ENCODE measurements at regions not wholly inside any gene's neighbourhood (a gene's known extent, or its start where the extent isn't known, plus 50 kb on each side); places are given as distances from the start of the nearest gene placed in this dataset.

GRCh38 chr1:72524021-72524420, 241.7 kb upstream of the NEGR1 start:
- no peaks in the 10 kb centered on the region for H3K4me1 ChIP-seq (ENCODE audit: control extremely low read depth in 1 of 4, control insufficient read depth in 4 of 4, insufficient read depth in 4 of 4, low read length in 3 of 4)

GRCh38 chr1:72521659-72522058, 239.3 kb upstream of the NEGR1 start:
- Histone ChIP-seq H3K27ac (ENCODE audit: insufficient read depth in 1 of 2, low read depth in 1 of 2, low read length in 2 of 2, poor library complexity in 1 of 2, severe bottlenecking in 2 of 2) (no peak overlapping the region), H3K4me3 (ENCODE audit: control insufficient read depth in 1 of 7, extremely low read depth in 1 of 7, insufficient read depth in 4 of 7, low read depth in 2 of 7, low read length in 6 of 7) (no peak overlapping the region), H3K27me3 (replicated peaks in 2 of 5; ENCODE audit: control insufficient read depth in 4 of 5, insufficient read depth in 5 of 5, low read length in 4 of 5) (no peaks in the 10 kb centered on the region), H3K9me3 (ENCODE audit: control extremely low read depth in 1 of 5, control insufficient read depth in 4 of 5, insufficient read depth in 2 of 5, low read depth in 1 of 5, low read length in 4 of 5) (no peaks in the 10 kb centered on the region), H3K4me1 (ENCODE audit: control extremely low read depth in 1 of 4, control insufficient read depth in 4 of 4, insufficient read depth in 4 of 4, low read length in 3 of 4) (no peaks in the 10 kb centered on the region), H3K36me3 (ENCODE audit: control insufficient read depth in 4 of 4, insufficient read depth in 4 of 4, low read length in 3 of 4) (no peaks in the 10 kb centered on the region)
- no CpG with 5 or more reads among the region's 2 CpGs for WGBS (ENCODE audit: insufficient coverage)
- CTCF ChIA-PET, result interaction anchor here (0.8 kb wide), 1 partner anchor 589 kb away, joined by 3 read pairs; no protein-coding TSS in a partner anchor
- POLR2A ChIA-PET, result interaction anchor here (1.1 kb wide), 1 partner anchor 46 kb away, joined by 3 read pairs; no protein-coding TSS in a partner anchor
- no peak for DNase-seq

More at GRCh38 chr1:72524021-72524420, 241.7 kb upstream of the NEGR1 start:
- ChIA-PET POLR2A (no interaction called here), CTCF (no interaction called here)
- Histone ChIP-seq H3K27me3 (replicated peaks in 2 of 5; ENCODE audit: control insufficient read depth in 4 of 5, insufficient read depth in 5 of 5, low read length in 4 of 5) (no peaks in the 10 kb centered on the region), H3K36me3 (ENCODE audit: control insufficient read depth in 4 of 4, insufficient read depth in 4 of 4, low read length in 3 of 4) (no peaks in the 10 kb centered on the region), H3K9me3 (ENCODE audit: control extremely low read depth in 1 of 5, control insufficient read depth in 4 of 5, insufficient read depth in 2 of 5, low read depth in 1 of 5, low read length in 4 of 5) (no peaks in the 10 kb centered on the region), H3K27ac (ENCODE audit: insufficient read depth in 1 of 2, low read depth in 1 of 2, low read length in 2 of 2, poor library complexity in 1 of 2, severe bottlenecking in 2 of 2) (no peak overlapping the region), H3K4me3 (ENCODE audit: control insufficient read depth in 1 of 7, extremely low read depth in 1 of 7, insufficient read depth in 4 of 7, low read depth in 2 of 7, low read length in 6 of 7) (no peak overlapping the region)
- no peak for DNase-seq

- Histone ChIP-seq H3K36me3 (ENCODE audit: control insufficient read depth in 4 of 4, insufficient read depth in 4 of 4, low read length in 3 of 4) (no peaks in the 10 kb centered on the region), H3K4me1 (ENCODE audit: control extremely low read depth in 1 of 4, control insufficient read depth in 4 of 4, insufficient read depth in 4 of 4, low read length in 3 of 4) (no peaks in the 10 kb centered on the region), H3K27ac (ENCODE audit: insufficient read depth in 1 of 2, low read depth in 1 of 2, low read length in 2 of 2, poor library complexity in 1 of 2, severe bottlenecking in 2 of 2) (no peak overlapping the region), H3K9me3 (ENCODE audit: control extremely low read depth in 1 of 5, control insufficient read depth in 4 of 5, insufficient read depth in 2 of 5, low read depth in 1 of 5, low read length in 4 of 5) (no peaks in the 10 kb centered on the region), H3K27me3 (replicated peaks in 2 of 5; ENCODE audit: control insufficient read depth in 4 of 5, insufficient read depth in 5 of 5, low read length in 4 of 5) (no peaks in the 10 kb centered on the region), H3K4me3 (ENCODE audit: control insufficient read depth in 1 of 7, extremely low read depth in 1 of 7, insufficient read depth in 4 of 7, low read depth in 2 of 7, low read length in 6 of 7) (no peak overlapping the region)
- POLR2A ChIA-PET, result no interaction called here
- DNase-seq, result no peak
- WGBS (ENCODE audit: insufficient coverage), result 72% methylated on average over 2 of the region's 2 CpGs
- CTCF ChIA-PET, result no interaction called here
Observed at GRCh38 chr1:72516826-72517225, 234.5 kb upstream of the NEGR1 start.

- no peaks in the 10 kb centered on the region for H3K36me3 ChIP-seq (ENCODE audit: control insufficient read depth in 4 of 4, insufficient read depth in 4 of 4, low read length in 3 of 4)
- H3K9me3 ChIP-seq (ENCODE audit: control extremely low read depth in 1 of 5, control insufficient read depth in 4 of 5, insufficient read depth in 2 of 5, low read depth in 1 of 5, low read length in 4 of 5), result no peaks in the 10 kb centered on the region
- ChIA-PET CTCF (no interaction called here), POLR2A (no interaction called here)
- DNase-seq, result no peak
- no peak overlapping the region for H3K4me3 ChIP-seq (ENCODE audit: control insufficient read depth in 1 of 7, extremely low read depth in 1 of 7, insufficient read depth in 4 of 7, low read depth in 2 of 7, low read length in 6 of 7)
- no peaks in the 10 kb centered on the region for H3K4me1 ChIP-seq (ENCODE audit: control extremely low read depth in 1 of 4, control insufficient read depth in 4 of 4, insufficient read depth in 4 of 4, low read length in 3 of 4)
- 100% methylated on average over 4 of the region's 4 CpGs for WGBS (ENCODE audit: insufficient coverage)
- no peak overlapping the region for H3K27ac ChIP-seq (ENCODE audit: insufficient read depth in 1 of 2, low read depth in 1 of 2, low read length in 2 of 2, poor library complexity in 1 of 2, severe bottlenecking in 2 of 2)
- no peaks in the 10 kb centered on the region for H3K27me3 ChIP-seq (replicated peaks in 2 of 5; ENCODE audit: control insufficient read depth in 4 of 5, insufficient read depth in 5 of 5, low read length in 4 of 5)
Observed at GRCh38 chr1:72516264-72516663, 233.9 kb upstream of the NEGR1 start.

GRCh38 chr1:72498371-72498770, 216.0 kb upstream of the NEGR1 start:
- Histone ChIP-seq H3K4me3 (ENCODE audit: control insufficient read depth in 1 of 7, extremely low read depth in 1 of 7, insufficient read depth in 4 of 7, low read depth in 2 of 7, low read length in 6 of 7) (no peak overlapping the region), H3K9me3 (ENCODE audit: control extremely low read depth in 1 of 5, control insufficient read depth in 4 of 5, insufficient read depth in 2 of 5, low read depth in 1 of 5, low read length in 4 of 5) (no peaks in the 10 kb centered on the region), H3K27me3 (replicated peaks in 2 of 5; ENCODE audit: control insufficient read depth in 4 of 5, insufficient read depth in 5 of 5, low read length in 4 of 5) (peaks cover 0 to 2% (median 0%) of the 10 kb centered on the region in 5 experiments), H3K27ac (ENCODE audit: insufficient read depth in 1 of 2, low read depth in 1 of 2, low read length in 2 of 2, poor library complexity in 1 of 2, severe bottlenecking in 2 of 2) (no peak overlapping the region), H3K4me1 (ENCODE audit: control extremely low read depth in 1 of 4, control insufficient read depth in 4 of 4, insufficient read depth in 4 of 4, low read length in 3 of 4) (no peaks in the 10 kb centered on the region), H3K36me3 (ENCODE audit: control insufficient read depth in 4 of 4, insufficient read depth in 4 of 4, low read length in 3 of 4) (no peaks in the 10 kb centered on the region)
- ChIA-PET CTCF (no interaction called here), POLR2A (no interaction called here)
- no peak for DNase-seq
- WGBS (ENCODE audit: insufficient coverage), result 90% methylated on average over 3 of the region's 5 CpGs

- Histone ChIP-seq H3K36me3 (ENCODE audit: control insufficient read depth in 4 of 4, insufficient read depth in 4 of 4, low read length in 3 of 4) (no peaks in the 10 kb centered on the region), H3K4me3 (ENCODE audit: control insufficient read depth in 1 of 7, extremely low read depth in 1 of 7, insufficient read depth in 4 of 7, low read depth in 2 of 7, low read length in 6 of 7) (no peak overlapping the region), H3K27me3 (replicated peaks in 2 of 5; ENCODE audit: control insufficient read depth in 4 of 5, insufficient read depth in 5 of 5, low read length in 4 of 5) (no peaks in the 10 kb centered on the region), H3K27ac (ENCODE audit: insufficient read depth in 1 of 2, low read depth in 1 of 2, low read length in 2 of 2, poor library complexity in 1 of 2, severe bottlenecking in 2 of 2) (no peak overlapping the region), H3K4me1 (ENCODE audit: control extremely low read depth in 1 of 4, control insufficient read depth in 4 of 4, insufficient read depth in 4 of 4, low read length in 3 of 4) (no peaks in the 10 kb centered on the region), H3K9me3 (ENCODE audit: control extremely low read depth in 1 of 5, control insufficient read depth in 4 of 5, insufficient read depth in 2 of 5, low read depth in 1 of 5, low read length in 4 of 5) (no peaks in the 10 kb centered on the region)
- no peak for DNase-seq
- ChIA-PET CTCF (no interaction called here), POLR2A (no interaction called here)
Observed at GRCh38 chr1:72489801-72490200, 207.5 kb upstream of the NEGR1 start.

- ChIA-PET CTCF (no interaction called here), POLR2A (no interaction called here)
- WGBS (ENCODE audit: insufficient coverage), result no CpG with 5 or more reads among the region's 1 CpG
- H3K4me1 ChIP-seq (ENCODE audit: control extremely low read depth in 1 of 4, control insufficient read depth in 4 of 4, insufficient read depth in 4 of 4, low read length in 3 of 4), result no peaks in the 10 kb centered on the region
- no peak overlapping the region for H3K27ac ChIP-seq (ENCODE audit: insufficient read depth in 1 of 2, low read depth in 1 of 2, low read length in 2 of 2, poor library complexity in 1 of 2, severe bottlenecking in 2 of 2)
- no peaks in the 10 kb centered on the region for H3K9me3 ChIP-seq (ENCODE audit: control extremely low read depth in 1 of 5, control insufficient read depth in 4 of 5, insufficient read depth in 2 of 5, low read depth in 1 of 5, low read length in 4 of 5)
- no peaks in the 10 kb centered on the region for H3K36me3 ChIP-seq (ENCODE audit: control insufficient read depth in 4 of 4, insufficient read depth in 4 of 4, low read length in 3 of 4)
- H3K27me3 ChIP-seq (replicated peaks in 2 of 5; ENCODE audit: control insufficient read depth in 4 of 5, insufficient read depth in 5 of 5, low read length in 4 of 5), result no peaks in the 10 kb centered on the region
- no peak for DNase-seq
- no peak overlapping the region for H3K4me3 ChIP-seq (ENCODE audit: control insufficient read depth in 1 of 7, extremely low read depth in 1 of 7, insufficient read depth in 4 of 7, low read depth in 2 of 7, low read length in 6 of 7)
Observed at GRCh38 chr1:72485801-72486200, 203.5 kb upstream of the NEGR1 start.
